ENCODE measurements at regions not wholly inside any gene's neighbourhood (a gene's known extent, or its start where the extent isn't known, plus 50 kb on each side); places are given as distances from the start of the nearest gene placed in this dataset.

GRCh38 chr14:96961895-96962294, 164.7 kb downstream of the VRK1 start:
- DNase-seq (ENCODE audit: low read depth, low spot score) (no peak), FAIRE-seq (no peak)
- Histone ChIP-seq H3K4me1 (ENCODE audit: control insufficient read depth, extremely low read depth, insufficient read depth, low read length) (no peaks in the 10 kb centered on the region), H3K36me3 (ENCODE audit: control insufficient read depth in 2 of 2, extremely low read depth in 1 of 2, insufficient read depth in 2 of 2, low read length in 2 of 2) (no peaks in the 10 kb centered on the region), H3K4me3 (replicated peaks in 1 of 3; ENCODE audit: insufficient read depth in 1 of 3, low read depth in 1 of 3, low read length in 3 of 3) (no peak overlapping the region), H4K20me1 (replicated peaks; ENCODE audit: control insufficient read depth, extremely low read depth, insufficient read depth, low read length) (no peaks in the 10 kb centered on the region), H3K4me2 (ENCODE audit: insufficient read depth, low read length) (no peak overlapping the region), H2AFZ (ENCODE audit: low read depth, low read length) (no peak overlapping the region), H3K9ac (replicated peaks; ENCODE audit: extremely low read depth, insufficient read depth, low read length) (no peak overlapping the region), H3K9me3 (replicated peaks; ENCODE audit: control insufficient read depth, insufficient read depth, low read length) (peaks cover 2% of the 10 kb centered on the region), H3K79me2 (ENCODE audit: control insufficient read depth, insufficient read depth, low read length) (no peaks in the 10 kb centered on the region), H3K9me1 (replicated peaks; ENCODE audit: control insufficient read depth, extremely low read depth, insufficient read depth, low read length) (no peaks in the 10 kb centered on the region), H3K27ac (ENCODE audit: insufficient read depth, low read depth, low read length) (no peak overlapping the region), H3K27me3 (ENCODE audit: control insufficient read depth in 2 of 2, insufficient read depth in 2 of 2, low read length in 2 of 2) (no peaks in the 10 kb centered on the region)
- CTCF ChIA-PET: interaction anchor here (1.1 kb wide), 1 partner anchor 16 kb away, joined by 3 read pairs; no protein-coding TSS in a partner anchor
- TF ChIP-seq GATA2 (IDR thresholded peaks at IDR 0.05; ENCODE audit: insufficient read depth, insufficient read length, low read depth, low read length) (no peak), EZH2 (IDR thresholded peaks at IDR 0.05; ENCODE audit: borderline replicate concordance, low read depth, low read length, severe bottlenecking) (no peak), POLR2A (IDR thresholded peaks at IDR 0.05; ENCODE audit: low read depth, low read length) (no peak), POLR2AphosphoS5 (IDR thresholded peaks at IDR 0.05; ENCODE audit: insufficient read depth, low read depth, low read length) (no peak), FOS (IDR thresholded peaks at IDR 0.05; ENCODE audit: borderline replicate concordance, insufficient read depth, low read length) (no peak), JUN (IDR thresholded peaks at IDR 0.05; ENCODE audit: borderline replicate concordance, insufficient read depth, insufficient read length, low read depth) (no peak), MYC (IDR thresholded peaks at IDR 0.05; ENCODE audit: low read depth, low read length) (no peak), CTCF (IDR thresholded peaks at IDR 0.05; ENCODE audit: extremely low read depth in 1 of 2, insufficient read depth in 1 of 2, low read depth in 1 of 2, low read length in 2 of 2) (no peak), MAX (IDR thresholded peaks at IDR 0.05; ENCODE audit: insufficient read depth, insufficient read length) (no peak)
- dilution Hi-C loops (cut with MboI; ENCODE audit: extremely low pct_ligation_motif_present, low sequenced_read_pairs): no loop called here
- no TSS peak for BruUV-seq (replicated peaks)
- POLR2A ChIA-PET: no interaction called here
- intact Hi-C loops (cut with micrococcal nuclease): no loop called here
